HG02571 (cell line): ENCODE measurements at regions not wholly inside any gene's neighbourhood (a gene's known extent, or its start where the extent isn't known, plus 50 kb on each side); places are given as distances from the start of the nearest gene placed in this dataset.
"Not testable (repeated sequence)": the region's sequence is repeated elsewhere in the genome, so short reads cannot be mapped to it uniquely, and the experiment has no call there.

Experiments used
- ATAC-seq: cut with Tn5 transposase; IDR thresholded peaks from one replicate; pipeline ENCODE4 v1.9.1; 2021; ENCODE audit warnings: mild to moderate bottlenecking, moderate library complexity; ENCODE audit not compliant: unreplicated experiment

DNA sequence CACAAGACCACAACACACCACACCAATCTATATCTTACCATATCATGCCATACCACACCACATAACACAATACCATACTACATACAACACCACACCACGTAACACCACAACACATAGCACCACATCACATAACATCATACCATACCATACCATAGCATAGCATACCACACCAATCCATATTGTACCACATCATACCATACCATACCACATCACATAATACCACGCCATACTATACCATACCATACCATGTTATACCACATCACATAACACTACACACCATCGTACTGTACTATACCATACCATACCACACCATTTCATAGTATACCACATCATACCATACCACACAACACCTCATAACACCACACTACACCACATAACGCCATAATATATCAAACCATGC is 335.2 kb upstream of the VWC2 start:
- no peak for ATAC-seq

DNA sequence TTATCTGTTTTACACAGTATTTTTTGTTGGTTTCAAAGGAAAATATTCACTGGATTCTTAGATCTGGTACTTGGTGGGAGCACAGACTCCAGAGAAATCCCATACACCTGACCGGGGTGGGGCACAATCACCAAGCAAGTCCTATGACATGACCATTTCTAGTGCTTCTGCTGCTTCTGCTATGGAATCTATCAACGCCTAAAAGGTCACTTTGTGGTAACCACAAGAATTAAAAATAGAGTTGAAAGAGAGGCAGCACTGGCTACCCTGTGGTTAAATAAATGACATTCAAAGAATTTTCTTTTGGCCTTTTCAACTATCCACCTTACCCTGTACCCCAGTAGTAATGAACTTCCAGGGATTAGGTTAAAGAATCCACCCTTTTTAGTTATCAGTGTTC is 329.9 kb upstream of the VWC2 start:
- ATAC-seq = no peak

DNA sequence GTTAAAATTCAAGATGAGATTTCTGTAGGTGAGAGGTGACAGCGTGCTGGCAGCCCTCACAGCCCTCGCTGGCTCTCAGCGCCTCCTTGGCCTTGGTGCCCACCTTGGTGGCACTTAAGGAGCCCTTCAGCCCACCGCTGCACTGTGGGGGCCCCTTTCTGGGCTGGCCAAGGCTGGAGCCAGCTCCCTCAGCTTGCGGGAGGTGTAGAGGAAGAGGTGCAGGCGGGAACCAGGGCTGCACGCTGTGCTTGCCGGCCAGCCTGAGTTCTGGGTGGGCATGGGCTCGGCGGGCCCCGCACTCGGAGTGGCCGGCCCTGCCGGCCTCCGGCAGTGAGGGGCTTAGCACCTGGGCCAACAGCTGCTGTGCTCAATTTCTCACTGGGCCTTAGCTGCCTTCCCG is 320.0 kb upstream of the VWC2 start:
- no peak for ATAC-seq

DNA sequence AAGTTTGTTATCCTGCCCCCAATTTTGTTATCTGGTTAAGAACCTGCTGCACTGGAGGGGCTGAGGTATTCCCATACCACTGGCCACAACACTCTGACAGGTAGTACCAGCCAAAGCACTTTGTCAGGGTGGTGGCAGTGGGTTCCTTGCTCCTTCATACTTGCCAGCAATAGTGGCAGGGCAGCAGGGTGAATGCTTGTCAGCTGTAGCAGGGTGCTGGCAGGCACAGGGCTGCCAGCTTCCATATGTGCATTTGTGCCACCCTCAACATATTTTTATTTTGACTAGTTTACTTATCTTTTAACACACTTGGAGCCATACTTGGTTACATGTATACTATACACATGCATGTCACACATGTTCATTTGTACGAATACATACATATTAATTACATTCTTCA is 294.0 kb upstream of the VWC2 start:
- no peak for ATAC-seq

DNA sequence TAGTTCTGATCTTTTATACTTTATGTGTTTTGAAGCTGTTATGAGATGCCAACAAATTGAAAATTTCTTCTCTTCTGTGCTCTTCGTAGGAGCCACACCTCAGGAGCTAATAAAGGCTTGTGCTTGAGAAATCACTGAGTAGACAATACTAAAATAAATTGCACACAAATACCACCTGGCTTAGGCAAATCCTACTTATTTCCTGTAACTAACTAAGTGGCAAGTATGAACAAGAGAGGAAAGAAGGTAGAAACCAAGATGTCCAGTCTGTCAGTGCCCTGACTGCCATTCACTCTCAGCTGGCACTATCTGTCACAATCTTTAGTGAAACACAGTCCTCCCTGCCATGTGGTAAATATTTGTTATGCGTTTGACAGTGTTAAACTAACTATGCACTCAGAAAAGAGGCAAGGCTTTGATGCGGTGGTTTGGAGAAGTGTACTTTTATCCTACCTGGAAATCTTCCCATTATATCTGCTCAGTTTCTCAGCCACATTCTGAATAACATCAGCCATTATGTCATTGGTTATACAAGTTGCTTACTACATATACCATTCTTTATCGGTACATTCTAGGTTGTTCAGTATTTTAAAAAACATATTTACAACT is 293.4 kb upstream of the VWC2 start:
- ATAC-seq = no peak

DNA sequence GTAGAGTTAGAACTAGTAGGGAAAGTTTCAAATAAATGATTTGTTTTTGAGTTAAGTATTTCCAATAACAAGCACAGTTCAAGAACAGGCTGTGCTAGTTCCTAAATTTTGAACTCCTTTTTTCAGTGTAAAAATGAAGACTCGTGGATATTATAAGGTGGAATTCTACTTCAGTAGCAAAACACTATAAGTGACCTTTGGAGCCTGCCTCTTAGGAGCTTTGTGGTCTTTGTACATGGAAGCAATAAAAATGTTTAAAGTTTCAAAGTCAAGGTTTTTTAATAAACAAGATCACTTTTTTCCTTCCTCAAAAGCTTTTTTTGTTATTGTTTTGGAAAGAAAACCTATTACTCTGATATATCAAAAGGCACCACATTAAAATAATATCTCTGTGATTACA is 292.4 kb upstream of the VWC2 start:
- ATAC-seq = no peak

DNA sequence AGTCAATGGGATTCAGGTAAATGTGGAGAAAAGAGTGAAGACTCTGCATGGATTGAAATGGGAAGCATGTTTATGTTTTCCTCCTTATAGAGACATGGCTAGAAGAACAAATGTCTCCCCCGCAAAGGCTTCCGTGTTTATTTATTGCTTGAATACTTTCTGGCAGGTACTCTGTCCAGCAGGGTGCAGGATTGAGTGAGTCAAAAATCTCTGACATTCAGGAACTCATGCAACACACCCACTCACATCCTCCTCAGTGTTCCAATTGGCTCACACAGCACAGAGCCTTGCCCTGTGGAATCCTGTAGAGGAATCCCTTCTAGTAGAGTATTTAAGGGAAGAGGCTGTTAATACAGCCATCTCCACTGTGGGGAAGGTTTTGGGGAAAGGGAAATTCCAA is 290.3 kb upstream of the VWC2 start:
- no peak for ATAC-seq

DNA sequence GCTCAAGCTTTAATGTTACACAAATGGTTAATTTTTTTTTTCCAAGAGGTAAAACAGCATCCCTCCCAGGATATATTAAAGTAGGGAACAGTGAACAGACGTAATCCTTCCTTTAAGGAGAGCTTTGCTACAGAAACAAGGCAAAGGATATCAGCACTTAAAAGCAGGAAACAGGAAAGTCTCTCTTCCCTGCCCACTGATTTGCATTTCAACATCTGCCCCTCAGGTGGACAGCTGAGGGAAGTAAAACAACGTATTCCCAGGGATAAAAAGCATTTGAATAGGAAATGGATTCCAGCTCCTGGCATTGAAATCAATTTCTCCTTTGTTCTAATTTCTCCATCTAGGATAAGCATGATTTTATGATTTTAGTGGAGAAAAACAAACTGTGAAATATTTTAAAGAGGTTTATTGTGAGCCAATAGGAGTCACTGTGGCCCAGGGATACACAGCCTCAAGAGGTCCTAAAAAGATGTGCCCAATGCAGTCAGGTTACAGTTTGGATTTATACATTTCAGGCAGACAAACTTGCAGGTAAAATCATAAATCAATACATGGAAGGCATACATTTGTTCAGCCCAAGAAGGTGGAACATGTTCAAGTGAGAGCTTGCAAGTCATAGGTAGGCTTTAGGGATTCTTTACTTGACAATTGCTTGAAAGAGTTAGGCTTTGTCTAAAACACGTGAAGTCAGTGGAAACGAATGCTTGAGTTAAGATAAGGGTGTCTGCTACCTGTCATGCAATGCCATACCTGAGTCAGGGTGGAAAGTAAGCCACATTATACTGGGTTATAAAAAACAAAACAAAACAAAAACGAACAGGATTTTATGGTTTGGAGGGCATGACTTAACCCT is 286.2 kb upstream of the VWC2 start:
- ATAC-seq = no peak

DNA sequence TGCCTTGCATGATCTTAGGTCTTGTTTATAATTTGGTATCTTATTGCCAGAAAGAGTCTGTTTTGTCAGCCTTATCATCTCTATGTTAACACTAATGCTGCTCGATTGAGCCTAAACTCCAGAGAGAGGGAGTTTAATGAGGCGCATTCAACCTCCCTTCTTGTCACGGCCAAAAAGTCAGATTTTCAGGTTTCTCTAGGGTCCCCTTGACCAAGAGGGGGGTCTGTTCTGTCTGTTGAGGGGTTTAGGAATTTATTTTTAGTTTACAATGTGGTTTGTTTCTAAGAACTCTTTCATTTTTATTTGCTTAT is 285.7 kb upstream of the VWC2 start:
- no peak for ATAC-seq

DNA sequence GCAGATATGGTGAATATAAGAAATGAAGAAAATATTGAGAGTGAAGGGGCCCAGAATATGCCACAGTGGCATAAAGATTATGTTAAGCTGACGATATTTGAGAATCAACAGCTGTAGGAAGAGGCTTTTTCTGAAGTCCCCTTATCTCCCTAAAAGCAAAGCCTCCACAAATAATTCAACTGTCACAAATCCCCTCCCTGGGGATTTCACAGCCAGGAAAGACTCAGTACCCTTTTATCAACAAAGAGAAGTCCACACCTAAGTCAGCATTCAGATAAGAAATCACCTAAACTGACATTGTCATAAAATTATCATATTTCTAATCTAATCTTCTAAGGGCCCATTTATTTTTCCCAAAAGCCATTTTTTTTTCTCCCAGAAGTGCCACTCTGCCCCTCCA is 284.9 kb upstream of the VWC2 start:
- no peak for ATAC-seq

DNA sequence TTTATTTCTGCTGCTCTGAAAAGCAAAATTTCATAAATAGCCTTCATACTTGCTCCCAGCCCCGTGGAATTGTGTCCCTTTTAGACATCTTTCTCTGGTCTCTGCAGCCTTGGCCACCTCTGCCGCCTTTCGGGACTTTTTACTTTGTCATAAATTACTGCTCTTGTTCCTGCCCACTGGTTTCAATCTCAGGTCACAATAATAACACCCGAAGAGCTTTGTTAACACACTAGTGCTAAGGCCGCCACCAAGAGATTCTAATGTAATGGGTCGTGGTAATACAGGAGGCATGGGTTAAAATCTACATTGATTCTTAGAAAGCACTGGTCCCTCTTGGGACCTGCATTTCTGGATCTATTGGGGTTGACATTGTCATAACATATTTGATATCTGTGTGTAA is 276.0 kb upstream of the VWC2 start:
- ATAC-seq = no peak

DNA sequence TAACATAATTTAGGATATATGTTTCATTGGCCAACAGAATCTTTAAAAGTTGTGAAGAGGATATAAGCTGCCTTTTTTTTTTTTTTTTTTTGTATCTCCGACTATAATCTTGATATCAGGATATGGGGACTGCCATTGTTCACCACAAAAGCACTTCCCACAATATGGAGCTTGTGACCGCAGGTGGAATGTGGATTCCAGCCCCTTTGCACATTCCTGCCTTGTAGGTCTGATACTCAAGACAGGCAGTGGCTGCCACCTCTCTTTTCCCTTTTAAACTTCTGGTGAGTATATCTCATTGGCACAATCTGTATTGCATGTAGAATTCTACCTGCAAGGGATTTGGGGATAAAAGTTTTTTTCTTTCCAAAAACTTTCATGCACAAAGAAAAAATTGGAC is 272.7 kb upstream of the VWC2 start:
- ATAC-seq = no peak

DNA sequence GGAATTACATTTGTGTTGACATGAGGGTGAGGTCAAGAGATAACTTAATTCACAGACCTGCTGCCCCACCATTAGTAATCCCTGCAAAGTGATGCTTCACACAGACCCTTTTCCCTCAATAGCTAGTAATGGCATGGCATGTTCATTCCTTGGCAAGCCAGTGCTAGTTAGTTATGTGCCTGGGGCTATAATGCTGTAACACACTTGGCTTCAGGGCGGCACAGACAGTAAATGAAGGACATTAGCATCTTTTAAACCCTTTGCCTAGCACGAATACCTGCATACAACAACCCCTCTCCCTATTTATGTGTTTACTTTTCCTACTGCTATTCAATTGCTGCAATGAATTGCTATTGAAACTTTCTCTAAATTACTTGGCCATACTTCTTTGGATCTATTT is 266.2 kb upstream of the VWC2 start:
- ATAC-seq = not testable (repeated sequence)

DNA sequence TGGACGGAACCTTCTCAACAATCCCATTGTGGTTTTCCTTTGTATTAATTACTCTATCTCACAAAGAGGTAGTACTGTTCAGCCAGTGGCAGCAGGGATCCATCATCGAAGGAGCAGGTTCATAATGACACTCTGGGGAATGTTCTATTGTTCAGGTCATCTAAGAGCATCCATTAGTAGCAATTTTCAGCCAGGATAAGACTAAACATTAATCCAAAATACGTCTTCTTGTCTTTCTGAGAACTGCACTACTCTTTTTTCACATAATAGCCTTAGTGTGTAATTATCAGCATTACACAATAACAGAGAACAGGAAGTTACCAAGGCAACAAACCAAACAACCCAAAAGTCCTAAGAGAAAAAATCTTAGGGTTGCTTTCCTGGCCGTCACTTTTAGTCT is 259.5 kb upstream of the VWC2 start:
- no peak for ATAC-seq

DNA sequence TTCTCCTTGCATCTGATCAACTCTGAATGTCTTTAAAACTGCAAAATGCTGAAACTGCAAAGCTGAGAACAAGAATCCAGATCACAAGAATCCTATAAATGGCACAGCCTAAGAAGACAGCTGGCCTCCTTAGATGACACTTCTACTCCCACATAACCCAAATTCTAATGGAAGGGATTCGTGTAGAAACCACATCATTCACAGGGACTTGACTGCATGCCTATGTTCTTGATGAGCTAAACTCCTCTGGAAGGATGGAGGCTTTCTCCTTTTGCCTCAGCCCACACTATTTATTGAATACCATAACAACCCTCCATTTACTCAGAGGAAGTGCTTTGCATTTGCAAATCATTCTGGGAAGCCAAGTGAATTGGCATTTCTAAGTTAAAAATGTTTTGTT is 252.5 kb upstream of the VWC2 start:
- ATAC-seq = no peak

DNA sequence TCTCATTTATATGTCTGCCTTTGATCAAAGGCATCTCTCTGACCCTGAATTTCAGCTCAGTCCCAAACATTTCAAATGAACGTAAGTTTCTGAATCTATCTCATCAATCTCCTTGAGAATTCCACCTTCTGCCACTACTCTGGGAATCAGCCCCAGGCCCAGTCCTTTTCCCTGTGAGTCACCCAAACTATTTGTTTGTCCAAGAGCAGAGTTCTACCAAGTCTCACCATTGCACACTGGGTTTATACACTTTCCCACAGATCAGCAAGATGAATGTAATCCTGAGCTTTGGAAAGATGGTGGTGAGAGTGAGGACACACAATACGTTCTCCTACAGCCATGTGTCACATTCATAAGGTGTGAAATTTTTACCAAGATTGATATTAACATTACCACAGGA is 251.3 kb upstream of the VWC2 start:
- ATAC-seq = no peak

DNA sequence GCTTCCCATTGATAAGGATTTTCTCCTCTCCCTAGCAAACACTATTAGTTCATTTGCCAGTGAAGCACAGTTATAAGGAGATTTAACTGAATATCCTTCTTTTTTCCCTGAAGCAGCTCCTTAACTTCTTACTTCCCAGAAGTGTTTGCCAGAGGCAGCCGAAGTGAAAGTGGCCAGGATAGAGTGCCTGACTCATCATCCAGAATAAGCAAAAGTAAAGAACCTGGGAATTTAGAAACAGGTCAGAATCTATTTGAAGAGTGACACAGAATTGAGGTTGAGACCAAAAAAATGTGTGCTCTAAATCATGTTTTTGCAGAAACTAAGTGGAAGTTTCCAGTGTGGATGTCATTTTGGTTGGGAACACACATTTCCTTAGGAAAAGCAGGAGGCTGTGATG is 249.6 kb upstream of the VWC2 start:
- no peak for ATAC-seq

DNA sequence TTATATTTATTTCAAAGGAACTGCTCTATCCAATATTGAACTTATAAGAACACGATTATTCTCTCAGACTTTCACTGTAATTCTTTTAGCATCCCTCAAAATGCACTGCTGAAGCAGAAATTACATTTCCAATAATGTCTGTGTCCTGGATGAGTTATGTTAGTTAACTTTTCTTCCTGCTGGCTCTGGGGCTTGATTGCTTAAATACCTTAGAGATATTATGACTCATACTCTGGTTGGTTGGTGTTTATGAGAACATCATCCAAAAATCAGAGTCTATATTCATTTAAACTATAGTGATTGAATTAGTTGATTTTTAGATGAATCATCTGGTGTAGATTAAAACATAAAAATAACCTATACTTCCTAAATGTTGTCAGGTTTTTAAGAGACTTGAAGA is 246.3 kb upstream of the VWC2 start:
- ATAC-seq = no peak

DNA sequence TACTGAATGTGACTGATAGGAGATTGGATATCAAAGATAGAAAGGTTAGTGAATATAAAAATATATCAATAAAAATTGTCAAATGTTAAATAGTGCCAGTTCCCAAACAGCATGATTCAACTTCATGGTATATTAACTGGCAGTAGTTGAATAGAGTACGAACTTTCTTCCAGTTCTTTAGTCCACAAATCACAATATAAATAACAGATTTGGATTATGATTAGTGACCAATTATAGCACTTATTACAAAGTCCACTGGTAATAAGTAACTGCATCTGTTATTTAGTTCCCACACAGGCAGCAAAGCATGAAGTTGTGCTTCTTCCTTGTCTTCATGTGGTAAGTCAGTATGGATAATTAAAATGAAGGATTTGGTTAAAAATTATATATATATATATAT is 243.0 kb upstream of the VWC2 start:
- ATAC-seq = no peak

DNA sequence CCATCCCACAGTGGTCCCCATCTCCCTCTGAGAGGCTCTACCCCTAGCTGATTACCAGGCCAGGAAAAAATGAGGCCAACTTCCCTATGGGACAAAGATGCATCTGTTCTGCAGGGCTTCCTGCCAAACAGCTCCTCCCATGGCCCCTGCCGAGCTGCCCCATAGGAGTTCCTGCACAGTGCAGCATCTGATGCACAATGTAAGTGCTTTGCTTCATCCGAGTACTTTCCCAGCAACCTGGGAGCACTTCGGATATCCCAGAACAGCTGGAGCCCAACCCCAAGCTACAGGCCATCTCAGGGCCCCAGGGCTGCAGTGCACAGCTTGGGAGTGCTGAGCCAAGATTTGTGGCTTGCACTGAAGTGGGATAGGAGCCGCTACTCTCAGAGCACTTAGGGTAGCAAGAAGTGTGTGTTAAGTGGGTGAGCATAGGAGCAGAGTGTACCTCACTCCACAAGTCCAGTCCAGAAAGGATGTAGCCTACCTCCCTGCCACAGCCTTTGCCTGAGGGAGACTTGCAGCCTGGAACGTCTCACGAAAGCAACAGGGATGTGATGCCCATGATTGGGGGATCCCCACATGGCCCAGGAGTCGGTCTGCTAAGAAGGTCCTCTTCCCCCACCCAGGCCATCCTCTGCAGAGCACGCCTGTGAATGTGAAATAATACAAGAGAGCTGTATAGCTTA is 209.6 kb upstream of the VWC2 start:
- ATAC-seq = peak; percentile 28

DNA sequence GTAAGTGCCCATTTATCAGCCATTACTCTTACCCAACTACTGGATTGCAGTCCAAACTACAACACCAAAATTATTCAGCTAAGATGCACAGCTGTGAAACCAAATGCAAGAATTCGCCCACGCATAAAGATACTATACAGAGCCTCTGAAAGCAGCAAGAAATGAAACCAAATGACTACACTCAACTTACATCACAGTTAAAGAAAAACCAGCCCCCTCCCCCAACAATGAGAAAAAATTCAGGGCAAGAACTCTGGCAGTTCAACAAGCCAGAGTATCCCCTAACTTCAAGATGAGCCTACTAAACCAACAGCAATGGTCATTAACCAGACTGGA is 209.1 kb upstream of the VWC2 start:
- peak; percentile 84 for ATAC-seq

DNA sequence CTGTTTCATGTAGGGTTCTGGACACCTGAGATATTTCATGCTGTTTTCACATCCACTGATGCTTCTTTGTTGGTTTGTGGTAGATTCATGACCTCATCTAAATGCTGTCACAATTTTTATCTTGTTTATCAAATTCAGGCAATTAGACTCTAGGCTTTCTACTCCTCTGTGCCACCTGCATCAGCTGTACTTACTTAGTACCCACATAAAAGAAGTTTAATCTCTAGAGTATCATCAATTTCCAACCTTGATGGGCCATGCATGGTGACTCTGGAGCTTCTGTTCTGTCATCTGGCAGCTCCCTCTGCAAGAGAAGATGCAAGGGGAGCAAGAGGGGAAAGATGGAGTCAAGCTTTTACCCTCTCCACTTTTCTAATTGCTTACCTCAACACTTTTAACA is 195.9 kb upstream of the VWC2 start:
- no peak for ATAC-seq

DNA sequence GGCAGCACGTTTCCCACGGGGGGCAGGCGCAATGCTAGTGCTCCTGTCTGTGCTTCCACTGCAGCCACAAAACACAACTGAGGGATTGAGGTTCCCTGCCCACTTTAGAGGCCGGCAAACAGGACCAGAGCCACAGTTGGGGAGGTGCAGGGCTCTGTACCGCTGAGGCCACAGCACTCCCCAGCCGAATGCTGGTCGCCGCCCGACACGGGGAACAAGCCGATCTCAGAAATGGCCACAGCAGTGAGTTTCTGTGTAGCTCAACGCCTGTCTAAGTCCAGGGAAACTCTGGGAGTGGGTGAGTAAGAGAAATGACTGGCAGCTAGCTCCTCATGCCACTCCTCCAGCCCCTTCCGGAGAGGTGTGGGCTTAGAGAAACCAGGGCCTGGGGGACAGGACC is 194.0 kb upstream of the VWC2 start:
- ATAC-seq = no peak
